Psoas muscle (tissue), 7 donors: ENCODE measurements at regions not wholly inside any gene's neighbourhood (a gene's known extent, or its start where the extent isn't known, plus 50 kb on each side); places are given as distances from the start of the nearest gene placed in this dataset.

Source experiments
- ATAC-seq, 4 donors: fragments of 200-7000 bp; cut with Tn5 transposase; one replicate each; pipeline ENCODE4 v1.9.1; 2020; ENCODE audit warnings: moderate library complexity in 3 of 4, mild to moderate bottlenecking in 2 of 4
- DNase-seq, 2 donors: peaks; one replicate each; pipeline ENCODE4 v3.0.0-alpha.2; 2020
- H3K27ac ChIP-seq: fragments of 200-600 bp; one replicate; pipeline ENCODE4 v1.8.0; 2022
- H3K27me3 ChIP-seq, 3 donors: fragments of 200-600 bp in 1 of 3; one replicate each; pipeline versions ENCODE4 v1.6.1 to v1.8.0; 2013 to 2022; ENCODE audit warnings: low read length in 2 of 3, mild to moderate bottlenecking in 2 of 3, moderate library complexity in 1 of 3; ENCODE audit not compliant: insufficient read depth in 3 of 3
- H3K36me3 ChIP-seq, 2 donors: fragments of 200-600 bp in 1 of 2; one replicate each; pipeline versions ENCODE4 v1.6.1 to v1.8.0; 2013 to 2022; ENCODE audit warnings: low read depth in 1 of 2, mild to moderate bottlenecking in 1 of 2, moderate library complexity in 1 of 2; ENCODE audit not compliant: insufficient read depth in 1 of 2
- H3K4me1 ChIP-seq: fragments of 200-600 bp; one replicate; pipeline ENCODE4 v1.8.0; 2022
- H3K4me3 ChIP-seq: fragments of 200-600 bp; one replicate; pipeline ENCODE4 v1.8.0; 2022; ENCODE audit warnings: mild to moderate bottlenecking
- H3K9me3 ChIP-seq: fragments of 200-600 bp; one replicate; pipeline ENCODE4 v1.8.0; 2022
- CTCF ChIP-seq: fragments of 200-600 bp; IDR thresholded peaks from one replicate; pipeline ENCODE4 v1.8.0; 2022; ENCODE audit warnings: antibody characterized with exemption
- WGBS, 3 donors: extraction: QIAGEN DNeasy Blood & Tissue Kit; methylation state at CpG; one replicate each; pipeline versions ENCODE4 v1.1.6 to v1.1.7; 2013; 5-methylcytosine and 5-hydroxymethylcytosine counted together
- intact Hi-C, 2 donors: fragments of 100-400 bp; cut with DNase I; formaldehyde crosslinking; loops; one replicate each; pipeline versions ENCODE4 v1.11.0 to v1.14.2; 2022
- donor health status: healthy with polysubstance abuse.
- donor health status: DM: no; HTN: no; CAD: no; lungs with moderate emphysema.
- donor health status: Bipolar disorder and iron deficiency.
- donor health status: healthy.
- donor health status: DM: yes; HTN: yes; CAD: no.
- donor health status: DM: no; HTN: no; CAD: no.
- donor health status: DM: yes; HTN: yes; CAD: no.

DNA sequence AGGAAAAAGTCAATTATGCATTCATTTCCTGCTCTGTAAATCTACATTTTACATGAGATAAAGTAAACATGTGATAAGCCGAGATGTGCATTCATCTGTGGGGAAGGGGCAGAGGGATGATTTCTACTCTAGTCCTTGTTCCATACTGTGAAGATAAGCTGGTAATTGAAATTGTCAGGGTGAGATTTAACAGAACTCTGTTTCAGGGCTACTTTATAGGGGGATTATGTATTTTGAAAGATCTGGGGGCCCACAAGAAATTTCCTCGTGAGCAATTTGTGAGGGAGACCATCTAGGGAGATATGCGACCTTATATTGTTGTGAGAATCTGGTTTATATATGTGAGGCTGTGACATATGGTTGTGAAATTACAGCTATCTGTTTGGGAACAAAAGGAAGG, 73.1 kb upstream of the KCNK1 start:
- H3K36me3 ChIP-seq = no peaks in the 10 kb centered on the region
- peaks cover 0 to 2% (median 0%) of the 10 kb centered on the region in 3 donors for H3K27me3 ChIP-seq
- H3K4me3 ChIP-seq = no peak overlapping the region
- H3K9me3 ChIP-seq = no peaks in the 10 kb centered on the region
- no peak for ATAC-seq
- intact Hi-C loops = no loop called here
- no peak for DNase-seq
- no peak for TF ChIP-seq CTCF
- H3K4me1 ChIP-seq = no peaks in the 10 kb centered on the region
- no peak overlapping the region for H3K27ac ChIP-seq
- WGBS, 3 donors = 49 to 53% (median 52%) methylated on average over 3 of the region's 3 CpGs

DNA sequence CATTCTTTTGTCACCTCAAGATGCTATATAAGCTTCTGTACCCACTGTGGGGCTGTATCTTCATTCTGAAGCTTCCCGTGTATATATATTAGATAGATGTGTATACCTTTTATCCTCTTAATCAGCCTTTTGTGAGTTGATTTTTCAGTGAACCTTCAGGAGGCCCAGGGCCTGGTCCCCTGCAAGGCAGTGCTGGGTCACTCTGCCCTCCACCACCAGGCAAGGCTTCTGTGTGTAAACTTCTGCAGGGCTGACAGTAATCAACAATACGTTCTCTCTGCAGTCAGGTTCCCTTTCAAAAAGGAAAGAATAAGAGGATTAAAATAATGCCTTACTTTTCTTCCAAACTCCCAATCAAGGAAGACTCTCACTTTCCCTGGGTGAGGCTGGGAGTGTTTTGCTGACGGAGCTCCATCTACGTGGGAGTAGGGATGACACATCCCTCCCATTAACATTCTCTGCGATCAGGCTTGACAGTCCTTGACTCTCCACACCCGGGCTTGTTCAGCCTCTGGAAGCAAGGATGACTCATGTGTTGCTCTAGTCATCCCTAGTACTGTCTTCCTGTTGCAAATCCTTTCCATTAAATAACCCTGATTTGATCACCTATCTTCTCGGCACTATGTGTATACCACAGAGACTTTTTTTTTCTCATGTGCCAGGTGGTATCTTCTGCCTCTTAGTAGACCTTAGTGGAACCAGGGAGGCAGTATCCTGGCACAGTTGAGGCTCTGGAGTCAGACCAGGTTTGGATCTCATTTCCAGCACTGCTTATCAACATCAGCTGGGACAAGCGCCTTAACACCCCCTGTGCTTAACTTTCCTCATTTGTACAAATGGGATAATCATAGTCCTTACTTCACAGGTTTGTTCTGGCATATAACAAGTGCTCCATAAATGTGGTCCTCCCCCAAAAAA, 70.3 kb upstream of the KCNK1 start:
- Histone ChIP-seq H3K4me1 (no peaks in the 10 kb centered on the region), H3K27me3 (no peaks in the 10 kb centered on the region), H3K9me3 (no peaks in the 10 kb centered on the region), H3K4me3 (no peak overlapping the region), H3K36me3 (no peaks in the 10 kb centered on the region), H3K27ac (no peak overlapping the region)
- DNase-seq (peak in 1 of 2 donors; percentile 21), ATAC-seq (peak in 1 of 4 donors; percentile 40)
- TF ChIP-seq CTCF = no peak
- intact Hi-C loops = no loop called here
- 53 to 62% (median 61%) methylated on average over 8 of the region's 8 CpGs for WGBS, 3 donors

DNA sequence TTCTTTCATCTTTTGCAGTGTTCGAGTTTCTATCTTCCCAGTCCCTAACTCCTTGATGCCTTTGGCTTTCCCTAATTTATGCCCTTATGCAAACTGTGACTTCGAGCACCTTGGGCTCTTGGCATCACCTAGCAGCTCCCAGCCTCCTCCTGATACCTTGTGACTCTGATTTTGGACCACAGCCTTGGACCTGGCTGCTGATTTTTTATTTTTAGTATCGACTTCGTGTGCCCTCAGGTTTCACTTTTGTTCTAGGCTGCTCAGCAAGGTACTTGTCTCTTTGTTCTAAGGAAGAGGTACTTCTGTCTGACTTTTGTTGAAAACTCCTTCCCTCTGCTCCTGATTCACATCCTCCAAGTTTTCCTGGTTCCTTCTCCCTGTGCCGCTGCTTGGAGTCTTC, 69.6 kb upstream of the KCNK1 start:
- WGBS, 3 donors = 73 to 78% (median 76%) methylated on average over 5 of the region's 5 CpGs
- Histone ChIP-seq H3K4me1 (no peaks in the 10 kb centered on the region), H3K9me3 (no peaks in the 10 kb centered on the region), H3K4me3 (no peak overlapping the region), H3K36me3 (no peaks in the 10 kb centered on the region), H3K27me3 (no peaks in the 10 kb centered on the region), H3K27ac (no peak overlapping the region)
- no peak for TF ChIP-seq CTCF
- DNase-seq (no peak), ATAC-seq (no peak)
- intact Hi-C loops = no loop called here

DNA sequence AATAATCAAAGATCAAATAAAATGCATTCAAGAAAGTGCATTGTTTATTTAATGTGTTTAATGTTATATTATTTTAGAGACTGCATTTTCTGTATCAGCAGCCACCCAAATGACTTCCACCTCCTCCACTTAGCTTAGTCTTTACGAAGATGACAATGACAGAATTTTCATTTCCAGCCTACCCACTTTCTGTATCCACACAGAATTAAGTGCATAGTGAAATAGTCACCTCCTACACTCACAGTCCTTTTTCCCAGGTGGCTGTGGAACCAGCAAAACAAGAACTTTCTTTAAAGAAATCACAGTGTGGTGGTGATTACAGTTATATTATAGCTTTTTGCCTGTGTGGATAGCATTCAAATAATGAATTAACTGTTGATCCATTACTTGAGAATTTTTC, 66.2 kb upstream of the KCNK1 start:
- no peak overlapping the region for H3K4me3 ChIP-seq
- no peak for ATAC-seq
- no peaks in the 10 kb centered on the region for H3K36me3 ChIP-seq
- intact Hi-C loops = no loop called here
- H3K27me3 ChIP-seq = no peaks in the 10 kb centered on the region
- no peaks in the 10 kb centered on the region for H3K4me1 ChIP-seq
- no peak for DNase-seq
- no peak for TF ChIP-seq CTCF
- no peaks in the 10 kb centered on the region for H3K9me3 ChIP-seq
- no peak overlapping the region for H3K27ac ChIP-seq
- 78 to 89% (median 82%) methylated on average over 1 of the region's 1 CpG for WGBS, 3 donors
